ENCODE measurements at regions not wholly inside any gene's neighbourhood (a gene's known extent, or its start where the extent isn't known, plus 50 kb on each side); places are given as distances from the start of the nearest gene placed in this dataset.

GRCh38 chr2:4255491-4255890 lies 552.1 kb downstream of the DCDC2C start:
- no peak for DNase-seq (ENCODE audit: low spot score)

- no peak for DNase-seq (ENCODE audit: low spot score)
Observed at GRCh38 chr2:4256351-4256750, 553.0 kb downstream of the DCDC2C start.

- DNase-seq (ENCODE audit: low spot score), result no peak
Observed at GRCh38 chr2:4258563-4258962, 555.2 kb downstream of the DCDC2C start.

DNA sequence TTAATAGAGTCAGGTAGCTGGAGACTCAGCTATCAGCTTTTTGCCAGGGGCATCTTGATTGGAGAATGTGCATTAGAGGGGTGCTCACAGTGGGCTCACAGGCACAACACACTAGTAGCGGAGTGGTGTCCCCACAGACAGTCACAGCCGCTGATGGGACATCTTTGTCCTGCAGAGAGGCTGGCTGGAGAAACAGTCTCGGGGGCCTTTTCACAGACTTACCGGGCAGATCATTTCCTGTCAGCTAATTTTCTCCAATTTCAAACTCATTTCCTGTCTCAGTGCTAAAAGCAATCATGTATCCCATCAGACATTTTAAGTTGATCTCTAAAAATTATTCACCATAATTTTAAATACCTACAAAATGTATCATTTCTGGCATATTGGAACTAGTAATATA lies 562.6 kb downstream of the DCDC2C start:
- no peak for DNase-seq (ENCODE audit: low spot score)

- DNase-seq (ENCODE audit: low spot score), result no peak
Observed at GRCh38 chr2:4269885-4270284, 566.5 kb downstream of the DCDC2C start.

DNA sequence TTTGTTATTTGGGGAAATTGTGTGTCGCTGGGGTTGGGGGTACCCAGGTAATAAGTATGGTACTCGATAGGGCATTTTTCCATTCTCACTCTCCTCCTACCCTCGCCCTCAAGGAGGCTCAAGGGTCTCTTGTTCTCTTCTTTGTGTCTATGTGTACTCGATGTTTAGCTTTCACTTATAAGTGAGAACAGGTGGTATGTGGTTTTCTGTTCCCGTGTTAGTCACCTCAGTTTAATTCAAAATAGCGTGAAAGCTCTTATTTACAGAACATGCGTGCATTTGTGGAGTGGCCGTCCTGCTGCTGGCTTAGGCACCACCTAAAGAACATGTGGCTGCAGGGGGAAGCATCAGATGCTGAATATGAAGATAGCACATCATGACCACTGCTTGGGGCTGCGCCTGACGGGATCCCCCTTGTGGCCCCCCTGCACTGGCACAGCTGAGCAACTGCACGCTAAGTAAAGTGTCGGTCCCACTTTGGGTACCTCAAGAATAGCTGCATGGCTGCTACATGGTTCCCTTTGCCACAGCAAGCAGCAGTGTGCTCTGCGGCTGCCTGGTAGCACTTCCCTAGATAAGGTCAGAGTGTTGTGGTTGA lies 569.0 kb downstream of the DCDC2C start:
- DNase-seq (ENCODE audit: low spot score), result no peak

DNA sequence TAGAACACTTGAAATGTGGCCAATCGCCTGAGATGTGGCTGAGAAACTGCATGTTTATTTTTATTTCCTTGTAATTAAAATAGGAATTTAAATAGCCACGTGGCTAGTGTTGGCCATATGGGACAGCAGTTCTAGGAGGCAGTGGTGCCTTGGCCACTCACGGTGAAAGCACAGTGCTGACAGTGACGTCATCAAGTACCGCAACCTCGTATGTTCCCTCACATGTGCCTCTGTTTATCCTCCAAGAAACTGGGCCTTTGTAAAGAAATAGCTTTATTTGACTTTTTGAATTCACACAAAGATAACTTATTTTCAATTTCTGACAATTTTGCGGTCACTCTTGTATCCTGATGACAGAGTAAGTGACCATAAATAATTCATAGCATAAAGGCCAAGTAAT lies 575.0 kb downstream of the DCDC2C start:
- no peak for DNase-seq (ENCODE audit: low spot score)

GRCh38 chr2:4279431-4279830 lies 576.1 kb downstream of the DCDC2C start:
- no peak for DNase-seq (ENCODE audit: low spot score)

- DNase-seq (ENCODE audit: low spot score), result no peak
Observed at GRCh38 chr2:4291430-4291829, 588.1 kb downstream of the DCDC2C start.

DNA sequence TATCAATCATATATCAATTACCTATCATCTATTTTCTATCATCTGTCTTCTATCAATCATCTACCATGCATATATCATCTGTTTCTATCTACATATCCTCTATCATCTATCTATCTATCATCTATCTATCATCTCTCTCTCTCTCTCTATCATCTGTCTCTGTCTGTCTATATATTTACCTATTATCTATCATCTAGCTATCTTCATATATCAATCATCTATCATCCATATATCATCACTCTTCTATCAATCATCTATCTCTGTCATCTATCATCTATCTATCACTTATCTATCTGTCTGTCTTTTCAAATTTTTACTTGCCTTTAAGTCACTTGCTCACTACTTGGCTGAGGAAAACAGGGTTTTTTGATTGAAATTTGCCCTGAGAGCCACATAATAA lies 592.3 kb downstream of the DCDC2C start:
- no peak for DNase-seq (ENCODE audit: low spot score)

DNA sequence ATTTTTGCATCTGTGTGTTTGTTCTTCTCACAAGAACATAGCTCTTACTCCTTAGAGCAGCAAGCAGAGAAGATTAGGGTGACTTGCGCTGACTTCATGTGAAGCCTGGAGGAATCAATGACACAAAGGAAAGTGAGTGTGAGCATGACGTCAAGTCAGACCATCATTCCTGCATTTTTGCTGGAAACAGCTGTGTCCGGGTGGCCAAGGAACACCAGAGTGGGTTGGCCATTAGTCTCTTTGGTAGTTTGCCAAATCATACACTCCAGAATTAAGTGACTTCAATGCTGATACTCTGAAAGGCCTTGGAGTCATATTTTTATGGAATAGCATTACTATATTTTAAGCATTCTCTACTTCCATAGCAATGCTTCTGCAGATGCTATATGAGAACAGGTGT lies 597.2 kb downstream of the DCDC2C start:
- DNase-seq (ENCODE audit: low spot score), result no peak

DNA sequence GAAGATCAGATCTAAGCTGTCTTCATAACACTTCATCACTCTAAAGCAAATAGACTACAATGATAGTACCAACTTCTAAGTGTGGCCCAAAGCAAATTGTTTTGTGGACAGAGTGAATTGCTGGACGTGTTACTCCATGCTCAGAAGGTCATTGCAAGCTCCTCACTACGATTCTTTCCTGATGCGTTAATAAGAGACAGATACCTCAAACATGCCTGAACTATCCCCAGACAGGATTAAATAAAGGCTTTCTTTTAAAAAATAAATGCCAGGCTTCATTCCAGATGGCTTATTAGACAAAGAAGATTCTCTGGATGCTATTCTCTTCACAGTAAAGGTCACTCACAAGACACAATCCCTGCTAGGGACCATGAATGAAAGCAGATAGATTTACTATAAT lies 621.2 kb downstream of the DCDC2C start:
- no peak for DNase-seq (ENCODE audit: low spot score)

DNA sequence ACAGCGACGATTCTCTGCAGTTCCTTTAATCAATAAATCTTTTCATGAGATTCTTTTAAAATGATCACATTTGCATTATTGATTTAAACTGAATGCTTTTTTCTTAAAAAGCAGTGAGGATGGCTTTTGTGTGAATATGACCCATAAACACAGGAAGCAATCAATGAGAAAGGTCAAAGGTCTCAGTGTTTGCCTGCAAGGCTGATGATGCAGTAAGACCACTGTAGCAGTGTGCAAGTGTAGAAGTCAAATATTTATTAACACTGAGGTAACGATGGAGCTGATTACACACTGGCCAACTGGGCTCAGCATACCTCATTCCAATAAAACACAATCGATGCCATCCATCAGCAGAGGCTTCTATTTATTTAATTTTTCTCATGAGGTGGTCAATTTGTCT lies 633.5 kb downstream of the DCDC2C start:
- DNase-seq (ENCODE audit: low spot score), result no peak

DNA sequence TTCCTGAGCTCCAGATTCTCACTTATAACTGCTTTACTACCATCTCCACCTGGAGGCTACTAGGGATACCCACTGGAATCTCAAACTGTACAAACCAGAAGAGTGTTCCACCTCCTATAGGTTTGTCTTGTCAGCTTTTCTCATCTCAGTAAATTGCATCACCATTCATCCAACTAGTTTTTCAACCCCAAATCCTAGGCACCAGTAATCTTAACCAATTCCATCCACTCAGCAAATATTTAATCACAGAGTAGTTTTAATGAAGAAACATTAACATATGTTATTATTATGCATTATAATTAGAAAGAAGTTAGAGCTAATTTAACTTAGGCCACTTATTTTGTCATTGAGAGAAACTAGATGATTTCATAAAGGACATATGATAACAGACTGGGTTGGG lies 635.0 kb downstream of the DCDC2C start:
- DNase-seq (ENCODE audit: low spot score), result no peak

DNA sequence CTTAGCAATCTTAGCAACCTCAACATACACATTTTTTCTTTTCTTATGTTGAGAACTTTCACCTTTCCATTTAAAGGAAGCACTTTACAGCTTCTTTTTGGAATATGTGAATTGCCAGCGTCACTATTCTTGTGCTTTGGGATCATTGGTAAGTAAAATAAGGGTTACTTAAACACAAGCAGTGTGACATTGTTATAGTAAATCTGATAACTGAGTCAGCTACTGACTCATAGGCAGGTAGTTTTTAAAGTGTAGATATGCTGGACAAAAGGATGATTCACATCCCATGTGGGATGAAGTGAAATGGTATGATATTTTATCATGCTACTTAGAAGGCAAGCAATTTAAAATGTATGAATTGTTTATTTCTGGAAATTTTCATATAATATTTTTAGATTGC lies 637.2 kb downstream of the DCDC2C start:
- no peak for DNase-seq (ENCODE audit: low spot score)

DNA sequence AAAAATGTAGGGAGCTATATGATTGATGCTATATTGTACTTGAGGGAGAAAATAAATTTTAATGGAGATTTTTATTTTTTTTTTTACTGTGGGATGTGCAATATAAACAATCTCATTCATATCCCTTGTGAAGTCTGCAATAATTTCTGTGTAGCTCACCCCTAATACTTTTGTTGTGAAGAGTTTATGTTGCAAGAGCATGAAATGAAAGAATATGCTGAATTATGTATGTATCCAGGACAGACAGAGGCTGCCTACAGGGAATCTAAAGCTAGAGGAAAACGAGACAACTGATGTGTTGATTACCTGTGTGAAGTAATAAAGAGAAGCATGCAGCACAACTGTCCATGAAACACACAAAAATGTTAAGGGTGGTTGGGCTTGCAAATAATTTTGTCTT lies 643.3 kb downstream of the DCDC2C start:
- DNase-seq (ENCODE audit: low spot score), result no peak

GRCh38 chr2:4353668-4354067 lies 650.3 kb downstream of the DCDC2C start:
- DNase-seq (ENCODE audit: low spot score), result no peak

DNA sequence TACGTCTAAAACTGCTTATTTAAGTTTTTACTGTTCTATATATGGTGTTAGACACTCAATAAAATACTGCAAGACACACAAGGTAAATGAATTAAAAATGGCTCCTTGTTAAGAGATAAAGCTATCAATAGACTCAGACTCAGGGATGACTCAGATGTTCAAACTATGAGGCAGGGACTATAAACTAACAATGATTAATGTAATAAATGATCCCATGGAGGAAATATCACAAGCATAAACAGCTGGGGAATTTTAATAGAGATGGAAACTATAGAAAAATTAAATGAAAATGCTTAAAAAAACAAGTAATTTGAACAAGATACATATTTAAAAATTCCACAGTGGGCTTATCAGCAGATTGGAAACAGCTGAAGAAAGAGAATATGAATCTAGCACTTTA lies 650.8 kb downstream of the DCDC2C start:
- DNase-seq (ENCODE audit: low spot score), result no peak

DNA sequence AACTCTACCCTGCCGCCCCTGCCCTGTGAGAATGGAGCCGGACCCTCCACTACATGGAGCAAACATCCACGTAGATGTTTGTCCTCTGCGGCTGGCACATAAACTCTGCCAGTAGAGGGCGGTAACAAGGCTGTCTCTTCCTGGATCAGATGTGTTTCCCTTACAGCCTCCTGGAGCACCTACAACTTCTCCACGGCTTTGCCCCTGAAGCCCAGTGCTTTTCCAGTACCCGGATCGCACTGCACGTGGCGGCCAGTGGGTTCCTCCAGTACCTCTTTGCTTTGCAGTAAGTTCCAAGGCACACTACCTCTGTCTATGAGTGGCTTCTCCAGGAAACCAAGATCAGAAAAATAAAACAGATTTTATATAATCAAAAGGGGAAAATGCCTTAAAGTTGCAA lies 651.3 kb downstream of the DCDC2C start:
- peak; percentile 7 for DNase-seq (ENCODE audit: low spot score)

- no peak for DNase-seq (ENCODE audit: low spot score)
Observed at GRCh38 chr2:4356109-4356508, 652.7 kb downstream of the DCDC2C start.

DNA sequence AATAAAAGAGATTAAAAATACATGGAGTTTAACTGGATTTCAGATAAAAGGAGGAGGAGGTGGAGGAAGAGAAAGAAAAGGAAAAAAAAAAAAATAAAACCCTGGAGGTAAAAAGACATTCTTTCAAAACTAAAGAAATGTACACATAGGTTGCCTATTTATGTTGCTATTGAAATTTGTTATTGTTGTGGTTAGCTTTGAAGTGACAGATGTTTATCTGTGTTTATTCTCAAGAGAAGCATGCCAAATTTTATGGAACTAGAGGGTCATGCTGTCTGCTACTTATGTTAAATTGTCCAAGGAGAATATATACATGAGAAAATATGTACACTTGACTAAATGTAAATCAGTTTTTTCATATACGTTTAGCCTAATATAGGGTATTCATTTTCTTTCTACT lies 653.2 kb downstream of the DCDC2C start:
- no peak for DNase-seq (ENCODE audit: low spot score)

DNA sequence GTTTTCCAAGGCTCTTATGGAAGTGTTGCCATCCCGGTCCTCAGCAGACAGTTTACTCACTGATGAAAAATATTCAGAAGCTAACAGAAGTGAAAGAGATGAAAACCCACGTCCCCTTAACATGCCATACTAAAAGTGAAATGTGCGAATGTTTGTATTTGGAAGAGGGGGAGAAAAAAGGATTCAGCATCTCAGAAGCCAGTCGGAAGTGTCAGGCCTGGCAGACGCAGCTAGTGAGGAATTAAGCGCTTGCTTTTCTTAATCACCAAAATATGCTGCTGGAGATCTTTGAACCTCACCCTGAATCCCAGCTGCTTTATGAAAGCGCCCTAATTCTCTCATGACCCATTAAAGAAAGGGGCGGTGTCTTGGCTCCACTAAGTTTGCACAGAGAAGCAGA lies 653.7 kb downstream of the DCDC2C start:
- DNase-seq (ENCODE audit: low spot score), result no peak

- no peak for DNase-seq (ENCODE audit: low spot score)
Observed at GRCh38 chr2:4358837-4359236, 655.5 kb downstream of the DCDC2C start.

DNA sequence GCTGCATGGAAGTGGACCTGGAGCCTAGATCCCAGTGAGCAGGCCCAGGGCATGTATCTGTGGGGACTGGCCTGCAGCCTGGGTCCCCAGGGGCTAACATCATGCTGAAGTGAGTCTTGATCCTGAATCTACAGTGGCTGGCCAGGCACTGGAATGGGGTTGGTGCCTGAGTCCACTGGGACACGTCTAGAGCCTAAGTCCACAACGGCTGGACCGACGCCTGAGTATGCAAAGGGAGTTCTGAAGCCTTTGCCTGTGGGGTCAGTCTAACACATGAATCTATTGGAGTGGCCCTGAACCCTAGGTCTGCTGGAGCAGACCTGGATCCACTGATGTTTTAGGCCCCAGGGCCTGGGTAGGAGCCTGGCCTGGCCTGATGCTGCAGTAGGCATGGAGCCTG lies 665.5 kb downstream of the DCDC2C start:
- DNase-seq (ENCODE audit: low spot score), result no peak

DNA sequence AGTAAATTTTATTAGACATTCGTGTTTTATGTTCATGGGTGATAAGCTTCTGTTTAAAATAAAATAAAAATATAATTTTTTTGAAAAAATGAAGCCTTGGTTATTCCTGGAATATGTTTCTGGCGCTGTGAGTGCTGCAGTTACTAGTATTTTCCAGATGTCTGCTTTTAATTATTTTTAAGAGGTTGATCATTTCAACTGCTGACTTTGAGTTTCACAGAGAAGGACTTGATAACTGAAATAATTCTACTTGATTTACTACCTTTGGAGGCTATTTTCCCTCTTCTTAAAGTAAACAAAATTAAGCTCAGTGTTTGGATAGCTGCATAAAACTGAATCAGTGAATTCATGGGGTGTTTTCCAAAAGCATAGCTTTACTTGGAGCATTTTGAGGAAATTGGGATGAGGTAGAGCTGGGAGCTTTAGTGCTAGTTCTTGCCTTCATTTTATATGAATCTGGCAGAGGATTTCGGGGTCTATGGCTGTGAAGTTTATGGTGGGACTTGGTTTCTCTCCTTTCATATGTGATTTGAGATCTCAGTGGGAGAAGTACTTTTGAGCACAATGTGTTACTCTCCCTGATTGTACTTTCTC lies 666.5 kb downstream of the DCDC2C start:
- no peak for DNase-seq (ENCODE audit: low spot score)

All from HuH-7.5 (cell line).